SK-N-SH (cell line): ENCODE measurements at regions not wholly inside any gene's neighbourhood (a gene's known extent, or its start where the extent isn't known, plus 50 kb on each side); places are given as distances from the start of the nearest gene placed in this dataset.

Experiments
- EP300 ChIP-seq, 2 experiments: IDR thresholded peaks; 2 replicates each; pipeline versions ENCODE4 v1.4.0 to v1.6.1; 2012; ENCODE audit warnings: borderline replicate concordance in 1 of 2, low read depth in 1 of 2, low read length in 1 of 2
- RFX5 ChIP-seq: IDR thresholded peaks from 2 replicates; pipeline ENCODE4 v1.6.1; 2012; ENCODE audit warnings: mild to moderate bottlenecking, improper control_type of control experiment, low read length
- TF ChIP-seq, protein P1 (sequence below): fragments of 200-600 bp; sonication (generic); IDR thresholded peaks from 2 replicates; pipeline ENCODE4 v1.6.1; 2017; ENCODE audit warnings: antibody characterized with exemption, mild to moderate bottlenecking, moderate library complexity

DNA sequence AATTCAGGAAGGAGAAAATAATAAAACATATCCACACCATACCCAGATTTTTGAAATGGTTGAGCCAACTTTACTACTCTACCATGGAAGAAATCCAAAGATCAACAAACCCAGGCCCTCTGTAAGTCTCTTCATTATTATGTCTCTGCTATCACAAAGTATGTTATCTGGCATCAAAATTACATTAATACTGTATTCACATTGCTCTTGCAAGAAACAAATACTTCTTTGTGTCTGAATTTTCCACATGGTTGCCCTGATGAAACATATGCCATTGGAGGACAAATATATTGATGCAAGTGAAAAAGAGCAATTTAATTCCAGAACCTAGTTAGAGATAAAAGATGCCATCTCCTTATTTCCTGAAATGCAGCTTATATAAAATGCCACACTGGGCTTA, 204.0 kb downstream of the FZD1 start:
- TF ChIP-seq, protein P1, sequence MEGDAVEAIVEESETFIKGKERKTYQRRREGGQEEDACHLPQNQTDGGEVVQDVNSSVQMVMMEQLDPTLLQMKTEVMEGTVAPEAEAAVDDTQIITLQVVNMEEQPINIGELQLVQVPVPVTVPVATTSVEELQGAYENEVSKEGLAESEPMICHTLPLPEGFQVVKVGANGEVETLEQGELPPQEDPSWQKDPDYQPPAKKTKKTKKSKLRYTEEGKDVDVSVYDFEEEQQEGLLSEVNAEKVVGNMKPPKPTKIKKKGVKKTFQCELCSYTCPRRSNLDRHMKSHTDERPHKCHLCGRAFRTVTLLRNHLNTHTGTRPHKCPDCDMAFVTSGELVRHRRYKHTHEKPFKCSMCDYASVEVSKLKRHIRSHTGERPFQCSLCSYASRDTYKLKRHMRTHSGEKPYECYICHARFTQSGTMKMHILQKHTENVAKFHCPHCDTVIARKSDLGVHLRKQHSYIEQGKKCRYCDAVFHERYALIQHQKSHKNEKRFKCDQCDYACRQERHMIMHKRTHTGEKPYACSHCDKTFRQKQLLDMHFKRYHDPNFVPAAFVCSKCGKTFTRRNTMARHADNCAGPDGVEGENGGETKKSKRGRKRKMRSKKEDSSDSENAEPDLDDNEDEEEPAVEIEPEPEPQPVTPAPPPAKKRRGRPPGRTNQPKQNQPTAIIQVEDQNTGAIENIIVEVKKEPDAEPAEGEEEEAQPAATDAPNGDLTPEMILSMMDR, result no peak
- TF ChIP-seq EP300 (IDR thresholded peaks at IDR 0.05; ENCODE audit: borderline replicate concordance in 1 of 2, low read depth in 1 of 2, low read length in 1 of 2) (no peak), RFX5 (no peak)
